ENCODE measurements at regions not wholly inside any gene's neighbourhood (a gene's known extent, or its start where the extent isn't known, plus 50 kb on each side); places are given as distances from the start of the nearest gene placed in this dataset.

GRCh38 chr17:77458202-77459017 is 317.6 kb downstream of the SEC14L1 start:
- DNase-seq (ENCODE audit: low spot score) = no peak

- no peak for DNase-seq (ENCODE audit: low spot score)
These were observed 318.4 kb downstream of the SEC14L1 start for GRCh38 chr17:77459018-77459755.

- DNase-seq (ENCODE audit: low spot score) = no peak
These were observed 319.8 kb downstream of the SEC14L1 start for GRCh38 chr17:77460514-77461046.

GRCh38 chr17:77461277-77462057 is 320.7 kb downstream of the SEC14L1 start:
- no peak for DNase-seq (ENCODE audit: low spot score)

- DNase-seq (ENCODE audit: low spot score) = no peak
These were observed 321.3 kb downstream of the SEC14L1 start for GRCh38 chr17:77462090-77462489.

GRCh38 chr17:77462553-77463497 is 322.1 kb downstream of the SEC14L1 start:
- DNase-seq (ENCODE audit: low spot score) = no peak

- DNase-seq (ENCODE audit: low spot score) = no peak
These were observed 324.2 kb downstream of the SEC14L1 start for GRCh38 chr17:77464988-77465357.

- peak; percentile 85 for DNase-seq (ENCODE audit: low spot score)
These were observed 324.7 kb downstream of the SEC14L1 start for GRCh38 chr17:77465358-77466041.

- DNase-seq (ENCODE audit: low spot score) = no peak
These were observed 325.4 kb downstream of the SEC14L1 start for GRCh38 chr17:77466140-77466539.

- DNase-seq (ENCODE audit: low spot score) = no peak
These were observed 325.9 kb downstream of the SEC14L1 start for GRCh38 chr17:77466596-77467223.

GRCh38 chr17:77467521-77467920 is 326.8 kb downstream of the SEC14L1 start:
- no peak for DNase-seq (ENCODE audit: low spot score)

- DNase-seq (ENCODE audit: low spot score) = no peak
These were observed 328.1 kb downstream of the SEC14L1 start for GRCh38 chr17:77468897-77469296.

GRCh38 chr17:77470330-77470786 is 329.6 kb downstream of the SEC14L1 start:
- DNase-seq (ENCODE audit: low spot score) = no peak

- no peak for DNase-seq (ENCODE audit: low spot score)
These were observed 330.3 kb downstream of the SEC14L1 start for GRCh38 chr17:77470800-77471733.

- DNase-seq (ENCODE audit: low spot score) = no peak
These were observed 331.3 kb downstream of the SEC14L1 start for GRCh38 chr17:77471984-77472461.

GRCh38 chr17:77472468-77473310 is 331.9 kb downstream of the SEC14L1 start:
- DNase-seq (ENCODE audit: low spot score) = no peak

- DNase-seq (ENCODE audit: low spot score) = no peak
These were observed 333.0 kb downstream of the SEC14L1 start for GRCh38 chr17:77473615-77474226.
